HG03175 (cell line): ENCODE measurements at regions not wholly inside any gene's neighbourhood (a gene's known extent, or its start where the extent isn't known, plus 50 kb on each side); places are given as distances from the start of the nearest gene placed in this dataset.

Source experiments
- ATAC-seq: cut with Tn5 transposase; IDR thresholded peaks from one replicate; pipeline ENCODE4 v1.9.1; 2021; ENCODE audit warnings: mild to moderate bottlenecking, moderate library complexity; ENCODE audit not compliant: unreplicated experiment

DNA sequence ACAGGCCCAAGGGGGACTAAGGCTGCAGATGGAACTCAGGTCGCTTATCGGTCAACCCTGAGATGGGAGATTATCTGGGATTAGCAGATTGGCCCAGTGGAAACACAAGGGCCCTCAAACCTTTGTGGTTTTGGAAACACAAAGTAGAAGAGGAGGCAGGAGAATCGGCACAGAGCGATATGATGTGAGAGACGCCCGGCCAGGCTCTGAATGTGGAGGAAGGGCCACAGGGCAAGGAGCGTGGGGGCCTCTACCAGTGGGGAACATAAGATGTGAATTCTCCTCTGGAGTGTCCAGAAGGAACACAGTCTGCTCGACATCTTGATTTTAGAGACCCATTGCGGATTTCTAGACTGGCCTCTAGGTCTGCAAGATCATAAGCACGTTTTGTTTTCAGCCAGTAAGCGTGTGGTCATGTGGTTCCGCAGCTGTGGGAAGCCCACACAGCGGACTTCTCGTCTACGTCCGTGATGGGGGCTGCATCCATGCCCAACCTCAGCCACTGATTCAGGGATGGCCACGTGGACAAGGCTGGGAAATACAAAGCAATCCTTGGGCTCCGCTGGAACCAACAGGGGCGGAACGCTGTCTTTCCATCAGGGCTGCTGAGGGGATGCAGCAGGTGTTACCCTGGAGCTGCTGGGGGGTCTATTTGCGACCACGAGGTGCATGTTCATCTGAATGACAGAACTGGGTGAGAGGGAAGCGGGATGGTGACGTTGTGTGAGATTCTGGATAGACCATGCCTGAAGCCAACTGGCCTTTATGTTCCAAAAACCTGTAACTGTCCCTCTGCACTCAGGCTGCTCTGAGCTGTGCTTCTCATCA lies 127.6 kb upstream of the PMEPA1 start:
- ATAC-seq: no peak

DNA sequence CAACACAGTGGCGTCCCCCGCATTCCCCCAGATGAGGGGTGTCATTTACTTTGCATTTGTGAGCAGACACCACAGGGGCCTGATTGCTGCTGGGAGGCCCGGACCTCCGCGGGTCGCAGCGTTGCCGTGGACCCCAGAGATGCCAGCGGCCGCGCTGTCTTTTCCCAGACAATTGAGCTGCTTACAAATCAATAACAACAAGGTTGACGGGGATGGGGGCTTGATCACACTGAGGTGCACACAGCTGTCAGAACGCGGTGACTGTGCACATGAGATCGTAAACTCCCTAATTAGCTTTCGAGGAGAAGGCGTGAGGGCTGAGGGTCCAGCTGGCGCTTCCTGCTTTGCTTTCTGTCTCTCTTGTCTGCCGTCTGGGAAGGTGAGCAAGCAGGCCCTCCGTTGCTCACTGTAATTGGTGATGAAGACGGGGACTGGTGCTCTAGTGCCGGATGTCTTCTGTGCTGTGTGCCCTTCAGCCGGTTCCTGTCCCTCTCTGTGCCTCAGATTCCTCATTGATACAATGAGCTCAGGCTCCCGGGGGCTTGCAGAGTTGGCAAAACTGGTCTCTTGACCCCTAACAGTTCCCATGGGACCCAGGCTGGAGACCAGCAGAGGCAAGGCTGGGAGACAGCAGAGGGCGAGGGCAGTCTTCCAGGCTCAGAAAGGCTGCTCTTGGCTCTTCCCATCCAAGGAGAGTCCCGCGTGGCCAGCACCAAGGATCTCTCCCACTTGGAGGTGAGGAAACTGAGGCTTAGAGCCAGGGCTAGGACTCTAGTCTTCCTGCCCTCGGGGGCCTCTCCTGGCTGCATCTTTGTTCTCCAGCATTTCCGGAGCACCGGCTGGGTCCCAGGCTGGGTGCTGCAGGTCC lies 126.0 kb upstream of the PMEPA1 start:
- ATAC-seq: no peak

DNA sequence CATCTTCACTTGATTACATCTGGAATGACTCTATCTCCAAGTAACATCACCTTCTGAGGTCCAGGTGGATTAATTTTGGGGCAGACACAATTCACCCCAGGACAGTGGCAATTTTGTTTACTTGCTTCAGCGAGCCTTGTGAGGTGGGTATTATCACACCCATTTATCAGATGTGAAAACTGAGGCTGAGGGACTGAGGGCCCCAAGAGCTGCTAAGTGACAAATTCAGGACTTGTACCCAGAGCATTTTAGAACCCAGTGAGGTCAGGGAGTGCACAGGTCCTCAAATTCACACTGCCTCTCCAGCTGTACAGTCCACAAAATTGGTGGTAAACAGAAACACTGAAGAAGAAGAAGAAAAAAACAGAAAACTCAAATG lies 125.2 kb upstream of the PMEPA1 start:
- no peak for ATAC-seq

DNA sequence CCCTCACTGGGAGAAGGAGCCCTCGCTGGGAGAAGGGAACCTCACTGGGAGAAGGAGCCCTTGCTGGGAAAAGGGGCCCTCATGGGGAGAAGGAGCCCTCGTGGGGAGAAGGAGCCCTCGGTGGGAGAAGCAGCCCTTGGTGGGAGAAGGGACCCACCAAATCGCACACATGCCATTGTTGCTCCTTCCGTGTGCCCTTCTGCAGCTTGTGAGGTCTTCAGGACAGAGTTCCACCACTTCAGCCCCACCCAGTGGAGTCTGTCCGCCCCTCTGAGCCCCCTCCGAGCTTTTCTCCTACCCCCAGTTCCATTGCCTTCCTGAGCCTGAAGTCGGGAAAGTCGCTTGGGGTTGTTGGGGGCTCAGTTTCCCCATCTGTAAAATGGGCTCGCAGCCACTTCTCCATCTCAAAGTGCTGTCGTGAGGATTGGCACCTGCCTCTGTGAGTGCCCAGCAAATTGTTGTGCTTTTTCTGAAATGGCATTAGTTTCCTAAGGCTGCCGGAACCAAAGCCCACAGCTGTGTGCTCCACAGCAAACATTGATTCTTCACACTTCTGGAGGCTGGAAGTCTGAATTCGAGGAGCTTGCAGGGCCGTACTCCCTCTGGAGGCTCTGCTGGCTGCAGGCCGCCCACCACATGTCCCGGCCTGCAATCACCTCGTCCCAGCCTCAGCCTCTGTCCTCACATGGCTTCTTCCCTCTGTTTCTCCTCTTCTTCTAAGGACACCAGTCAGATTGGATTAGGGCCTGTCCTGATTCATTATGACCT lies 124.7 kb upstream of the PMEPA1 start:
- ATAC-seq: no peak

DNA sequence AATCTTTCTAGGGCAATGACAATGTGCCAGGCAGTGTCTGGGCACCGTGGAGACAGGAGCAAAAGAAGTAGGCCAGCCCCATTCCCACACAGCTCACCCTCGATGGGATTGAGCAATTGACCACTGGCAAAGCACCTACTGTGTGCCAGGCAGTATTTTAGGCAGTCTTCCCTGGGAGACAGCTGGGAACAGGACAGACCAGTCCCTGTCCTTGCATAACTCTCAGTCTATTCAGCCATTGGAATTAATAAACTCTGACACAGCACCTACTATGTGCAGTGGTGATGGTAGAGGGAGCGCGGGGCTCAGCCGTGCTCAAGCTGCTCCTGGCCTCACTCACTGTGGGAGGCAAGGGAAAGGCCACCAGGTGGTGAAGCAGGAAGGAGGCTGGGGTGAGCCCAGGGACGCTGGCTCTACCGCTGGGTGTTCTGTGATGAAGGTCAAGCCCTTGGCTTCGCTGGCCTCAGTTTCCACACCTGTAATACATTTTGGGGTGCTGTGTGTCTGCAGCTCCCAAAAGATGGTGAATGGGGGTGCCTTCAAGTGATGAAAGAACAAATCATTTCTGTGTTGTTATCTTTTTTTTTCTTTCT lies 122.3 kb upstream of the PMEPA1 start:
- no peak for ATAC-seq

DNA sequence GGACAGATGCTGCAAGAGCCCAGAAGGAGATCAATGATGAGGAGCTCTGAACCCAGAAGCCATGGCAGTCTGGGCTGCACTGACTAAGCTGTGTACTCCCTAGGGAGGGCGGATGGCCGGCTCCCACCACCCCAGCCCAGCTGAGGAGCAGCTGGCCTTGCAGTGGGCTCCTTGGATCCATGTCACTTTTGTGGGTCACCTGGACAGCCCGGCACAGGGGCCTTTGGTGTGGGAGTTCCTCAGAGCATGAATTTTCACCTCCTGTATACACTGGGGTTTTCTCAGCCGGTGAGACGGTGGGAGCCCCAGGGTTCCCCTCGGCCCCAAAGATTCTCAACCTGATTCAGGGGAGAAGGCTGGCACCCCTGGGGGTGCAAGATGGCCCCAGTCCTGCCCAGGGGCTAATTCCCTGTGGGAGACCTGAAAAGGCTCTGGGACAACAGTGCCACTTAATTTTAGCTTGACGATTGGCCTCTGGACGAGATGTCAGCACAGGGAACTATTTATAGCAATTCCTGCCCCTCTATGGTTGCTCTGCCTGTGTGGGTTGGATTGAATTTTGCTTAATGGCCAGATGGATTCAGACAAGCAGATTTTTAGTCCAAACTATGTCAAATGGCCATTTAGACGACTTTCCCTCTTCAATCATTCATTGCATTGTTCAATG lies 121.6 kb upstream of the PMEPA1 start:
- no peak for ATAC-seq

DNA sequence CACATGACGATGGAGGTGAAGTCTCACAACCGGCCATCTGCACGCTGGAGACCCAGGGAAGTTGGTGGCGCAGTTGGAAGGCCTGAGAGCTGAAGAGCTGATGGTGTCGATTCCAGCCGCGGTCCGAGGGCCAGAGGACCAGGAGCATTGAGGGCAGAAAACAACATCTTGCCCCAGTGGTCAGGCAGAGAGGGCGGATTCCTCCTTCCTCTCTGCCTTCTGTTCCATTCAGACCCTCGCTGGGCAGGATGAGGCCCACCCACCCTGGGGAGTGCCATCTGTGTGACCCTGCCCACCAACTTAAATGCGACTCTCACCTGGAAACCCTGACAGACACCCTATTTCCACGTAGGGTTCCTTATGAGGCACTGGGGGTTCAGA lies 120.7 kb upstream of the PMEPA1 start:
- ATAC-seq: no peak

DNA sequence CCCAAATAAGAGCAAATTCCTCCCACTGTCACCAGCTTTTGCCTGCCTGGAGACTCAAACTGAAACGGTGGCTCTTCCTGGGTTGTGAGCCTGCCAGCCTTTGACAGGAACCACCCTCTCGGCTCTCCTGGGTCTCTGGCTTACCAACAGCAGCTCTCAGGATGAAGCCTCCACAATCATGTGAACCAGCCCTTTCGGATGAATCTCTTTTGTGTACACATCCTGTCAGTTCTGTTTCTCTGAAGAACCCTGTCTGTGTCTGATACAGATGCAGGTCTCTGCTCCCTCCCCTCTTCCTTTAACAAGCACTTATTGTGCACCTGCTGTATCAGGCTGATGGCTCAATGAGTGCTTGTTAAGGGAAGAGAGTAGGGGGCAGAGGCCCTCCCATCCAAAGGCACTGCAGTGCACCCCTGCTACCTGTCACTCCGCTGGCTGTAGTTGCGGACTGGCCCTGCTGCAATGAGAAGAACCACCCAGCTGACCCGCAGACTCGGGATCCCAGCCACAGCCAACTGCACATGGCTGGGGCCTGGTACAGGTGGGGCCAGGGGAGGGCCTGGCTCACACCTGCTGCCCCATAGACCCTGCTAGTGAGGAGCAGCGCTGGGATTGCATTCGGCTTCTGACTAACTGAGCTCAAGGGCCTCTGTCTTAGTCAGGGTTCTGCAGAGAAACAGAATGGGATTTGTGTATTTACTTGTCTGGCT lies 120.1 kb upstream of the PMEPA1 start:
- ATAC-seq: no peak

DNA sequence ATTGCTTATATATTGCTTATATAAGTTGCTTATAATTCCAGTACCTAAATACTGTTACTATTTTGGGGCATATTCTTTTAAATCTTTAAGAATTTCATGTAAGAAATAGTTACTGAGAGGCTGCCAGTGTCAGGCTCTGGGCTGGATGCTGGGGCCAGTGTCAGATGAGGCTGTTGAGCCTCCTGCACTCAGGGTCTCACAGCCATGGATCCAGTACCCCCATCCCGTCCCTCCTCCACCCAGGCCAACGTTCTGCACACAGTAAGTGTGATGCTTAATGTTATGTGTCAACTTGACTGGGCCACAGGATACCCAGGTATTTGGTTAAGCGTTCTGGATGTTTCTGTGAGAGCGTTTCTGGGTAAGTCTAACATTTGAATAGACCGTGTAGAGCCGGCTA lies 119.5 kb upstream of the PMEPA1 start:
- ATAC-seq: no peak

DNA sequence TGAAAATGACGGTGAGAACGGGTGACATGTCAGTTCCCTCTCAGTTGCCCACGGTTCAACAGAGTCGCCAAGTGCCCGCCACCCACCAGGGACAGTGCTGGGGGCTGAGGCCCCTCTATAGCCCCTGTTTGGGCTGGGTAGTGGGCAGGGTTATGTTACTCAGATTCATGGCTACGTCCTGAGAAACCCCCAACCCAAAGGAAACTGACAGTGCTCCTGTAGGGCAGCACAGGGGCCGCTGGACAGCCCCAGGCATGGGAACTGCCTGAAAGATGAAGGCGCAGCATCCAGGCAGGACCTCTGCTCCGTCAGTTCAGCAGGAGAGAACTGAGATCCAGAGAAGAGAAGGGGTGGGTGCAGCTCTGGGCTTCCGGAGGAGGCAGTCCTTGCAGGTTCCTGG lies 118.9 kb upstream of the PMEPA1 start:
- ATAC-seq: no peak

DNA sequence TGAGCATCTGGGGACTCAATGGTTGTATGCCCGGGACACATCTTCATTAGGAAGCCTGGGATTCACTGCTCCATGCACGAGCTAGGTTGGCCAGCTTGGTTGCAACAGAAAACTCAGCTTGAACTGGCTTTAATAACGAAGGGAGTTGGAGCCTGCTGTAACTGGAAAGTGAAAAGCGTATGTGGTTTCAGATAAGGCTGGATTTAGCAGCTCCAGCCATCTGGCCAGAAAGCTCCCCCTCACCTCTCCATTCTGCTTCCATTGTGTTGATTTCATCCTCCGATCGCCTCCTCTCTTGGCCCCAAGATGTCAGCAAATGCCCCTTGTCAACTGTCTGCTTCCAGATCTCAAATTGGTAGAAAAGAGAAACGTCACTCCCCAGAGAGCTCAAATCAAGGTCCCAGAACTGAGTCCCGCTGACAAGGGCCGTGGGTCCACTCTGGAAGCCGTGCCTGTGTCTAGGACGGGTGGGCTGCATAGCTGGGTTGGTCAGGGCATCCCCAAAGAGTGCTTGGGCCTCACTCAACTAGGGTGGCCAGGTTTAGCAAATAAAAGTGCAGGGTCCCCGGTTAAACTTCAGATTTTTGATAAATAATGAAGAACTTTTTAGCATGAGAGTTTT lies 117.0 kb upstream of the PMEPA1 start:
- ATAC-seq: no peak

DNA sequence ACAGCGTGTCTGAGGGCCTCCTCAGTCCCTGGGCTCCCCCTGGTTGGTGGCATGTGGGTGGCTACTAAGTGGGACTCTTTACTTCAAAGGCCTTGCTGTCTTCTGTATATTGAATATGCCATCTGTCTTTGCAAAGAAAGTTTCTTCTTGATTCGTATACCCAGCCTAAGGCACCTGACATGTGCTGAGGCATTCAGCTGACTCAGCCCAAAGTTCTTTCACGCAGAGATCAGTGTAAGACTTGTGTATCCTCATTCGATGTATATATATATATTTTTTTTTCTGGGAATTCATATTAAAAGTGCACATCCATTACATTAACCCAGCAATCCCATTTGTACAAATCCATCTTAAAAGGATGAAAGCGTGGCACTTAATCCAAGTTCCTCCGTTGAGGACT lies 115.1 kb upstream of the PMEPA1 start:
- ATAC-seq: no peak

DNA sequence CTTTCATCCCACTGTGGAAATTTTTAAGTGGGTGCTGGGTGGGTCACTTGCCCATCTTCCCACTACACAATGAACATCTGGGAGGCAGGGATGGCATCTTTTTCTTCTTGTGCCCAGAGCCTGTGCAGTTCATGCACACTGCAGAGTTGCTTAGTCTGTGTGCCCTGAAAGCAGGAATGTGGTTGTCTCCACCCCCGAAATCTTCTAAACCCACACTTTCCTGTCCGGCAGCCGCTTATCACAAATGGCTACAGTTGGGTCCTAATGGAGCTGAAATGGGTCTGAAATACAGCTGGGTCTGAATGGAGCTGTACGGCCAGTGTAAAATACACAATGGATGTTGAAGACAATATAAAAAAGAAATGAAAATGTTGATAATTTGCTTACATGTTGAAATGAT lies 112.1 kb upstream of the PMEPA1 start:
- ATAC-seq: no peak

DNA sequence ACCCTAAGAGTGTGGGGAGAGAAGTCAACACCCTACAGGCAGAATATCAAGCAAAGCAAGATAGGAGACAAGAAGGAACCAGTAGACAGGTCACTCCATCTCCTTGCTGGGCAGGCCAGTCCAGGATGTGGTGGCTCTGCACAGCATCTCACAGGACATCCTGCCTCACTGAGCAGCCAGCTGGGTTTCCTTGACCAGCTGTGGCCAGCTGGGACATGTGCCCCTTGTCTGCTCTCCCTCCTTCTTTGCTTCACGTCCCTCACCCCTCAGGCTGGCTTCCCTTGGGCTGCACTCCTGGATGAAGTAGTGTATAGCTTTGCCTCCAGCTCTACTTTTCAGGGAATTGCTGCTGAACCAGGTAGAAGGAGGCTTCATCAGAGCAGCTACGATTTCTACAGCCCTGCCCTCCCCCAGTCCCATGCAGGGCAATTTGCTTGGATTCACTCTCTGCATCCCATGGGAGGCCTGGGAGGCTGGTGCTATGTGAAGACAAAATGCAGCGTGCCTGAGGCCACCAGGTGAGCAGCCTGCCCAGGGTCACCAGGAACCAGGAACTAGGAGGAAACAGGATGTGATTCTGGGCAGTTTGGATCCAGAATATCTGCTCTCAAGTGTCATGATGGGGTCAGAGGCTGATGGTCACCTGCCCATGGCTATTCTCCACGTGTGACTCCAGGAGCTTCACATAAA lies 110.0 kb upstream of the PMEPA1 start:
- no peak for ATAC-seq

DNA sequence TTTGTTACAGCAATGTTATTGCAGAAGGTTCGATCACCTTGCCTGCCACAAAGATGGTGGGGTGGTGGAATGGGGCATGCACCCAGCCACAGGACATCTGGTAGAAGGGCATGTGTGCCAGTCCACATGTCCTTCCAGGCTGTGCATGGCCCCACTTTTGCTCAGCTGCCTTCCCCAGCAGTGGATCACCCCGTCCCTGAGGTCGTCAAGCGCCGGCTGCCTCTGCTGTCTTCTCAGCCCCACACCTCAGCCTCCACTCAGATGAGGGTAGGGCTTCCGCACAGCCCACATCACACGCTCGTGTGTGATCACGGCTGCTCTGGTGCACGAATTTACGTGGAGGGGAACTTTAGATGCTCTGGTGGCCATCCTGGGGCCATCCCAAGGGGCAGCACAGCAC lies 109.5 kb upstream of the PMEPA1 start:
- no peak for ATAC-seq

DNA sequence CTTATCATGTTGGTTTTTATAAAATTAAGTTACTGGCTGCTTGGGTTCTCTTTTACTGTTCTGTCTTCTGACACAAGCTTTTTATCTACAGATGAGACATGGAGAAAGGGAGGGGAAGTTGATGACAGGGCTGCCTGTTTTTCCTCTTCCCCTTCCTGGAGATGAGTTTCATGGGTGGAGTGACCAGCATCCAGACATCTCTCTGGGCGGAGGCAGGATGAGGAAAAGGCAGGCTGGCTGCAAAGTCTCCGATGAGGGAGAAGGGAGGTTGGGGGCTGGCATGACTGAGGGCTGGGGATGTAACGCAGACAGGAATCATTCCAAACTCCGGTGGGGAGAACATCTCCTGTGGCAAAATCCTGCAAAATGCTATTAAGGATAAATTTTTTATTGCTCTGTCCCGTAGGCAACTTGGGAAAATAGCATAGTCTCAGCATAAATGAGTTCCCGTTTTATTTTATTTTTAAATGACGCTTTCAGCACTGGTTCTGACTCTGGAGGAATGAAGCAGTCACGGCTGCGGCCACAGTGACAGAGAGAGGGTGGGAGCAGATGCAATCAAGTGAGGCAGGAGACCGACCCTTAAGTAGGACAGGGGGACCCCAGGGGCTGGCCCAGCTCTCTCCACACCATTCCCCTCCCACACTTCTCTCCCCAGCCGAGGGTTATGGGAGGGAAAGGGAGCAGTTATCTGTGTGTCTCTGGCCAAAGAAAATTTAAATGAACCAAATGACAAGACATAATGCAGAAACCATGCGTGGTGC lies 108.8 kb upstream of the PMEPA1 start:
- ATAC-seq: no peak

DNA sequence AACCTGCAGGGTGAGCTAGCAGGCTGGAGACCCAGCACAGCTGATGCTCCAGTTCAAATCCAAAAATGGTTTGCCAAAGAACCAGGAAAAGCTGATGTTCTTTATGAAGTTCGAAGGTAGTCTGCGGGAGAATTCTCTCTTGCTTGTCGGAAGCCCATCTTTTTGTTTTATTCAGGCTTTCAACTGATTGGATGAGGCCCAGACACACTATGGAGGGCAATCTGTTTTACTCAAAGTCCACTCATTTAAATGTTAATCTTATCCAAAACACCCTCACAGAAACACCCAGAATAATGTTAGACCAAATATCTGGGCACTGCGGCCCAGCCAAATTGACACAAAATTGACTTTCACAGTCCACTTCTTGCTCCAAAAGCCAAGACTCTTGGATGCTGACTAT lies 105.6 kb upstream of the PMEPA1 start:
- no peak for ATAC-seq

DNA sequence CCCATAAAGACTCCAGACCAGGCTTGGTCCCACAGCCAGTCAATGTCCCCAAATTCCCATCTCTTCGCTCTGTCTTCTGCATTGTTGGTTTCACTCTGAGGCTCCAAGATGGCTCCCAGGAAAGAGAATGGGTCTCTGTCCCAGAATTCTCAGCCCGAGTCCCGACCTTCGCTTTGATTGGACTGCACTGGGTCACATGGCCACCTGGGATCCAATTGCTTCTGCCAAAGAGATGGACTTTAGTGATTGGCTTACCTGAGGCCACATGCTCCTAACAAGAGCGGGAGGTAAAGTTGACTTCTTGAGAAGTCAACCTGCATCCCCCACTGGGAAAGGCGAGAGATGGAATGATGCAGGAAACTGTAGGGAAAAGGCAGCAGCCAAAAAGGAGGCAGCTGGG lies 104.7 kb upstream of the PMEPA1 start:
- no peak for ATAC-seq
